Lung (tissue), 11 donors: ENCODE measurements at regions not wholly inside any gene's neighbourhood (a gene's known extent, or its start where the extent isn't known, plus 50 kb on each side); places are given as distances from the start of the nearest gene placed in this dataset.

Experiments used
- ATAC-seq: fragments of 200-7000 bp; cut with Tn5 transposase; one replicate; pipeline ENCODE4 v1.9.1; 2020; ENCODE audit warnings: moderate number of reproducible peaks; ENCODE audit not compliant: insufficient read depth, low FRiP score
- DNase-seq, 3 donors: peaks; one replicate each; pipeline ENCODE4 v3.0.0-alpha.2; 2013 to 2017
- H3K27ac ChIP-seq, 2 donors: one replicate each; pipeline ENCODE4 v1.5.1; 2013; ENCODE audit warnings: mild to moderate bottlenecking in 2 of 2, moderate library complexity in 2 of 2, control low read depth in 1 of 2, inconsistent platforms in 1 of 2, low read depth in 1 of 2, low read length in 1 of 2
- H3K27me3 ChIP-seq, 3 donors: one replicate each; pipeline ENCODE4 v1.5.1; 2013; ENCODE audit warnings: low read length in 2 of 3; ENCODE audit not compliant: control insufficient read depth in 3 of 3, insufficient read depth in 3 of 3
- H3K36me3 ChIP-seq, 4 donors: one replicate each; pipeline ENCODE4 v1.5.1; 2013; ENCODE audit warnings: low read length in 4 of 4, mild to moderate bottlenecking in 1 of 4, moderate library complexity in 1 of 4; ENCODE audit not compliant: control insufficient read depth in 4 of 4, insufficient read depth in 4 of 4
- H3K4me1 ChIP-seq, 5 donors: one replicate each; pipeline ENCODE4 v1.5.1; 2013; ENCODE audit warnings: low read length in 5 of 5, mild to moderate bottlenecking in 2 of 5, moderate library complexity in 1 of 5; ENCODE audit not compliant: control insufficient read depth in 5 of 5, insufficient read depth in 5 of 5
- H3K4me3 ChIP-seq: one replicate; pipeline ENCODE4 v1.5.1; 2013; ENCODE audit warnings: mild to moderate bottlenecking, control low read depth, moderate library complexity
- H3K9ac ChIP-seq, 2 donors: one replicate each; pipeline ENCODE4 v1.5.1; 2013; ENCODE audit warnings: low read length in 2 of 2, control low read depth in 1 of 2; ENCODE audit not compliant: insufficient read depth in 1 of 2
- H3K9me3 ChIP-seq, 4 donors: one replicate each; pipeline ENCODE4 v1.5.1; 2013; ENCODE audit warnings: low read length in 3 of 4, mild to moderate bottlenecking in 1 of 4, moderate library complexity in 1 of 4; ENCODE audit not compliant: control insufficient read depth in 4 of 4, insufficient read depth in 3 of 4
- WGBS, 2 donors: extraction: QIAGEN DNeasy Blood & Tissue Kit; methylation state at CpG; one replicate each; pipeline ENCODE4 v1.1.7; 2013; 5-methylcytosine and 5-hydroxymethylcytosine counted together
- TF ChIP-seq, protein P1 (sequence below): IDR thresholded peaks from 2 replicates; pipeline ENCODE4 v1.5.1; 2012; ENCODE audit warnings: mild to moderate bottlenecking; ENCODE audit errors: control extremely low read depth, extremely low read depth
- donor health status: control.
- donor health status: control.
- donor health status: Bipolar disorder and iron deficiency.
- donor health status: healthy.
- donor health status: DM: yes; HTN: yes; CAD: no.

DNA sequence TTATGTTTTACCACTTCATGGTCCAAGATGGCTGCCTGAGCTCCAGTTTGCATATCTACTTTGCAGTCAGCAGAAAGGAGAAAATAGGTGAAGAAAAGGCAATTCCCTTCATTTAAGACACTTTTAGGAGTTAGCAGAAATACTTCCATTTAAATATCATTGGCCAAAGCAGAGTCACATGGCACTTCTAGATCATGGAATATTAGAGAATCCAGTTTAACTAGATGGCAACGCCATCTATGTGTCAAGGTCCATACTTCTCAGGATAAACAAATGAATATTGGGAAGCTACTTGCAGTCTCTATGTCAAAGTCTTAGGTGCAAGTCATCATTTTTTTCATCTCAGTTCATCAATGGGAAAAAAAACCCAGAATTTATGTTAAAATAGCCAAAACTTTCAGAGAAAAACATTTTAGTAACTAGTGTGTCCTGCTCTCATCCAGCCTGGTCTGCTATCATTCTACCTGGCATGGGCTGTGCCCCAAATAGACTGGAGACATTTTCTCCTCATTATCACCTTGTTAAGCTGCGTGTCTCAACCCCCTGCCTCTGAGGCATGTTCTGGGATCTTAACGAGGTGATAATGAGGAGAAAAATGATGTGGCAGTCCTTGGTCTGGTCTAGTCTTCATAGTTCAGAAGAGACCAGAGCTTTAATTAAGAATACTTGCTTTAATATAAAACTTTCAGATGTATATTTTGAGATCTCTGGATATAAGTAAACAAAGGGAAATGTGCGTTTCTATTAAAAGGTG is 227.3 kb downstream of the TBX18 start:
- Histone ChIP-seq H3K4me1 (no peaks in the 10 kb centered on the region), H3K4me3 (no peak overlapping the region), H3K36me3 (no peaks in the 10 kb centered on the region), H3K9me3 (peaks cover 0 to 8% (median 0%) of the 10 kb centered on the region in 4 donors), H3K27ac (no peak overlapping the region), H3K27me3 (peaks cover 0 to 5% (median 0%) of the 10 kb centered on the region in 3 donors), H3K9ac (no peak overlapping the region)
- ATAC-seq (no peak), DNase-seq (no peak)
- WGBS, 2 donors = 65 to 73% methylated on average over 4 of the region's 4 CpGs
- TF ChIP-seq, protein P1, sequence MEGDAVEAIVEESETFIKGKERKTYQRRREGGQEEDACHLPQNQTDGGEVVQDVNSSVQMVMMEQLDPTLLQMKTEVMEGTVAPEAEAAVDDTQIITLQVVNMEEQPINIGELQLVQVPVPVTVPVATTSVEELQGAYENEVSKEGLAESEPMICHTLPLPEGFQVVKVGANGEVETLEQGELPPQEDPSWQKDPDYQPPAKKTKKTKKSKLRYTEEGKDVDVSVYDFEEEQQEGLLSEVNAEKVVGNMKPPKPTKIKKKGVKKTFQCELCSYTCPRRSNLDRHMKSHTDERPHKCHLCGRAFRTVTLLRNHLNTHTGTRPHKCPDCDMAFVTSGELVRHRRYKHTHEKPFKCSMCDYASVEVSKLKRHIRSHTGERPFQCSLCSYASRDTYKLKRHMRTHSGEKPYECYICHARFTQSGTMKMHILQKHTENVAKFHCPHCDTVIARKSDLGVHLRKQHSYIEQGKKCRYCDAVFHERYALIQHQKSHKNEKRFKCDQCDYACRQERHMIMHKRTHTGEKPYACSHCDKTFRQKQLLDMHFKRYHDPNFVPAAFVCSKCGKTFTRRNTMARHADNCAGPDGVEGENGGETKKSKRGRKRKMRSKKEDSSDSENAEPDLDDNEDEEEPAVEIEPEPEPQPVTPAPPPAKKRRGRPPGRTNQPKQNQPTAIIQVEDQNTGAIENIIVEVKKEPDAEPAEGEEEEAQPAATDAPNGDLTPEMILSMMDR = no peak

DNA sequence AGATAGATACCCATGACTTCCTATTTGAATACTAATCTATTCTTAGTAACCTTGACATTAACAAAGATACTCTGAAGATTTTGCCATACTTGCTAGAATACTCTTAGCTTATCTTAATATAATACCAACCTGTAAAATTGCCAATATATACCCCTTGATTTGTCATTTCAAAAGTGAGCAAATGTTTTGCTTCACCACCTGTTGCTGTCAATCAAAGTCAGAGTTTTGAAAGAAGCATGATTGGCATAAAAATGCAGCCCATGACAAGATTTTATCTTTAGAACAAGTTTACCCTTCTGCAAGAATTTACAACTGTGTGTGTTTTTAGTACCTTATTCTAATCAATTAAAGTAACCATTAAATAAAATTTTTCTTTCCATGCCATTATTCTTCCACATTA is 236.2 kb downstream of the TBX18 start:
- Histone ChIP-seq H3K9me3 (peaks cover 0 to 2% (median under 1%) of the 10 kb centered on the region in 4 donors), H3K27me3 (peaks cover 0 to 4% (median 0%) of the 10 kb centered on the region in 3 donors), H3K36me3 (no peaks in the 10 kb centered on the region), H3K27ac (no peak overlapping the region), H3K9ac (no peak overlapping the region), H3K4me3 (no peak overlapping the region), H3K4me1 (no peaks in the 10 kb centered on the region)
- DNase-seq = no peak
- no peak for ATAC-seq
- TF ChIP-seq, protein P1 = no peak

DNA sequence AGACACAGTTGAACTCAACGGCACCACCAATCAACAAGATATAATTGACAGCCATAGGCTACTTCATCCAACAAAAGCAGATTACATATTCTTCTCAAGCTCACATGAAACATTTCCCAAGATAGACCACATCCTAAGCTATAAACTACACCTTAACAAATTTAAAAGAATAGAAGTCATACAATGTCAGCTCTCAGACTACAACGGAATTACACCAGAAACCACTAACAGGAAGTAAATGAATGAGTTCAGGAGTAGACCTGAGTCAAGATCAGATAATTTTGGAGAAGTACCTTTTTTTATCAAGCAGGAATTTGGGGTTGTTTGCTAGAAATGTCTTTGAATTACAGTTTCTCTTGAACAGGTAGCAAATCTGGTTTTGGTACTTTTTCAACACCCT is 237.8 kb downstream of the TBX18 start:
- peaks cover 0 to 2% (median under 1%) of the 10 kb centered on the region in 4 donors for H3K9me3 ChIP-seq
- WGBS, 2 donors = 41 to 45% methylated on average over 2 of the region's 2 CpGs
- H3K36me3 ChIP-seq = no peaks in the 10 kb centered on the region
- H3K4me1 ChIP-seq = peaks cover 0 to 3% (median 0%) of the 10 kb centered on the region in 5 donors
- ATAC-seq = no peak
- no peak overlapping the region for H3K27ac ChIP-seq
- no peak overlapping the region for H3K4me3 ChIP-seq
- no peak overlapping the region for H3K9ac ChIP-seq
- peaks cover 0 to 4% (median 0%) of the 10 kb centered on the region in 3 donors for H3K27me3 ChIP-seq
- DNase-seq = no peak
- TF ChIP-seq, protein P1 = no peak
